HepG2 (cell line): ENCODE measurements at regions not wholly inside any gene's neighbourhood (a gene's known extent, or its start where the extent isn't known, plus 50 kb on each side); places are given as distances from the start of the nearest gene placed in this dataset.

Experiments
- ATAC-seq: fragments of 200-7000 bp; cut with Tn5 transposase; 3 replicates; pipeline ENCODE4 v1.9.1; 2020; ENCODE audit warnings: mild to moderate bottlenecking, moderate library complexity
- BruUV-seq: library from RNA; stranded (reverse); fragments of 400-500 nt; replicated peaks from 2 replicates; lab custom pipeline; 2021; lab: Mats Ljungman, UMichigan
- CTCF ChIA-PET: fragments of 300-600 bp; formaldehyde crosslinking; extraction: SDS; loops from one replicate; lab custom pipeline; 2021; ENCODE audit warnings: low total read pairs, inconsistent platforms, low intra/inter-chr PET ratio; lab: Yijun Ruan, JAX
- POLR2A ChIA-PET: fragments of 350-600 bp; sonication (Branson Sonifier 250); formaldehyde crosslinking; loops from one replicate; lab custom pipeline; 2020; ENCODE audit warnings: antibody characterized with exemption, inconsistent platforms; lab: Yijun Ruan, JAX
- DNase-seq: peaks from one replicate; pipeline ENCODE4 v3.0.0-alpha.2; 2015; ENCODE audit warnings: low spot score
- FAIRE-seq: peaks from 3 replicates; lab custom pipeline; 2011; peaks lifted over from hg19 to GRCh38; lab: Jason Lieb, UNC
- H2AFZ ChIP-seq: one replicate; pipeline ENCODE4 v1.6.1; 2011; ENCODE audit warnings: low read length, inconsistent platforms
- H3K27ac ChIP-seq: fragments of 300-600 bp; 3 replicates; pipeline ENCODE4 v1.8.0; 2011; ENCODE audit warnings: mixed run types, mild to moderate bottlenecking, mixed read lengths, low read length, inconsistent platforms; ENCODE audit not compliant: insufficient read depth; ENCODE audit errors: extremely low read length
- H3K27me3 ChIP-seq, 2 experiments: fragments of 200-600 bp in 1 of 2; 2 replicates in 1 of 2; 3 replicates in 1 of 2; pipeline versions ENCODE4 v1.6.0 to v1.8.0; 2011; ENCODE audit warnings: low read length in 2 of 2, mild to moderate bottlenecking in 2 of 2, moderate library complexity in 2 of 2, inconsistent platforms in 1 of 2; ENCODE audit not compliant: insufficient read depth in 2 of 2, control insufficient read depth in 1 of 2
- H3K36me3 ChIP-seq, 2 experiments: fragments of 200-600 bp in 1 of 2; replicated peaks in 1 of 2; 2 replicates in 1 of 2; 3 replicates in 1 of 2; pipeline versions ENCODE4 v1.5.1 to v1.8.0; 2011; ENCODE audit warnings: low read length in 2 of 2, inconsistent platforms in 1 of 2; ENCODE audit not compliant: insufficient read depth in 2 of 2, control insufficient read depth in 1 of 2
- H3K4me1 ChIP-seq: 2 replicates; pipeline ENCODE4 v1.5.1; 2012; ENCODE audit warnings: low read length, inconsistent platforms; ENCODE audit not compliant: insufficient read depth
- H3K4me2 ChIP-seq: 2 replicates; pipeline ENCODE4 v1.6.0; 2011; ENCODE audit warnings: low read depth, low read length, inconsistent platforms
- H3K4me3 ChIP-seq, 3 experiments: fragments of 200-600 bp in 1 of 3; sonication (generic), shearing (Covaris generic) in 1 of 3; replicated peaks in 1 of 3; 2 replicates each; pipeline ENCODE4 v1.5.1; 2011 to 2016; ENCODE audit warnings: low read length in 3 of 3, inconsistent platforms in 2 of 3, low read depth in 2 of 3, mild to moderate bottlenecking in 2 of 3, control low read depth in 1 of 3, mixed read lengths in 1 of 3; ENCODE audit not compliant: insufficient read depth in 1 of 3
- H3K79me2 ChIP-seq: one replicate; pipeline ENCODE4 v1.6.1; 2011; ENCODE audit warnings: low read length, inconsistent platforms; ENCODE audit not compliant: insufficient read depth
- H3K9ac ChIP-seq: 2 replicates; pipeline ENCODE4 v1.6.0; 2011; ENCODE audit warnings: mild to moderate bottlenecking, low read depth, low read length, inconsistent platforms; ENCODE audit not compliant: insufficient read depth
- H3K9me3 ChIP-seq: 2 replicates; pipeline ENCODE4 v1.5.1; 2012; ENCODE audit warnings: mild to moderate bottlenecking, low read length
- H4K20me1 ChIP-seq: 2 replicates; pipeline ENCODE4 v1.6.0; 2011; ENCODE audit warnings: inconsistent platforms, mild to moderate bottlenecking, low read length, moderate library complexity; ENCODE audit not compliant: insufficient read depth
- ATF5 ChIP-seq: sonication (generic); formaldehyde crosslinking; IDR thresholded peaks from 2 replicates; pipeline ENCODE4 v1.4.0; 2020; ENCODE audit warnings: mild to moderate bottlenecking, low read depth, missing genetic modification reagents
- CSRNP2 ChIP-seq: sonication (generic); formaldehyde crosslinking; conservative IDR thresholded peaks from 2 replicates; pipeline ENCODE4 v1.8.0; 2022; ENCODE audit warnings: low read depth, missing genetic modification reagents
- GRHL1 ChIP-seq: sonication (generic); formaldehyde crosslinking; conservative IDR thresholded peaks from 2 replicates; pipeline ENCODE4 v1.8.0; 2022; ENCODE audit warnings: missing genetic modification reagents
- NFRKB ChIP-seq: fragments of 450-650 bp; IDR thresholded peaks from 2 replicates; pipeline ENCODE4 v1.6.1; 2017
- ONECUT2 ChIP-seq: sonication (generic); formaldehyde crosslinking; IDR thresholded peaks from 2 replicates; pipeline ENCODE4 v1.4.0; 2020; ENCODE audit warnings: missing genetic modification reagents
- SATB2 ChIP-seq: sonication (generic); formaldehyde crosslinking; IDR thresholded peaks from 2 replicates; pipeline ENCODE4 v1.5.0; 2020; ENCODE audit warnings: missing genetic modification reagents
- ZNF101 ChIP-seq: sonication (generic); formaldehyde crosslinking; IDR thresholded peaks from 2 replicates; pipeline ENCODE4 v1.4.0; 2020; ENCODE audit warnings: mild to moderate bottlenecking, low read depth, missing genetic modification reagents, borderline replicate concordance
- ZNF136 ChIP-seq: sonication (generic); formaldehyde crosslinking; IDR thresholded peaks from 2 replicates; pipeline ENCODE4 v1.8.1; 2022; ENCODE audit warnings: low read depth, mild to moderate bottlenecking, moderate library complexity, missing genetic modification reagents
- ZNF557 ChIP-seq: sonication (generic); formaldehyde crosslinking; IDR thresholded peaks from 2 replicates; pipeline ENCODE4 v1.4.0; 2020; ENCODE audit warnings: missing genetic modification reagents
- ZNF605 ChIP-seq: sonication (generic); formaldehyde crosslinking; IDR thresholded peaks from 2 replicates; pipeline ENCODE4 v1.8.0; 2022; ENCODE audit warnings: mild to moderate bottlenecking, missing genetic modification reagents
- ZNF747 ChIP-seq: sonication (generic); formaldehyde crosslinking; IDR thresholded peaks from 2 replicates; pipeline ENCODE4 v1.8.1; 2023; ENCODE audit warnings: missing genetic modification reagents, mild to moderate bottlenecking, borderline replicate concordance
- whole genome bisulfite sequencing: methylation state at CpG from one replicate; pipeline ENCODE4 v1.1.6; 2017; ENCODE audit warnings: low lambda C conversion rate; 5-methylcytosine and 5-hydroxymethylcytosine counted together
- in situ Hi-C: cut with HindIII; loops from 2 replicates; pipeline ENCODE4 v1.10.0; 2017; ENCODE audit warnings: low pct_unique_long_range_greater_than_20kb; ENCODE audit not compliant: extremely low pct_ligation_motif_present
- intact Hi-C: fragments of 100-400 bp; cut with micrococcal nuclease; formaldehyde crosslinking; loops from one replicate; pipeline ENCODE4 v1.10.0; 2022; ENCODE audit not compliant: unreplicated experiment

GRCh38 chr9:26755476-26755875 lies 137.1 kb downstream of the CAAP1 start:
- Histone ChIP-seq H3K27me3 (peaks cover 0 to 4% of the 10 kb centered on the region in 2 experiments; a peak in 1 of 5 replicates), H3K4me3 (no peak overlapping the region), H3K27ac (no peak overlapping the region), H3K4me2 (no peak overlapping the region), H3K36me3 (no peaks in the 10 kb centered on the region), H3K9me3 (no peaks in the 10 kb centered on the region), H3K4me1 (no peaks in the 10 kb centered on the region), H4K20me1 (no peaks in the 10 kb centered on the region), H3K79me2 (no peaks in the 10 kb centered on the region), H2AFZ (no peak overlapping the region), H3K9ac (no peak overlapping the region)
- intact Hi-C loops (no loop called here), in situ Hi-C loops (no loop called here)
- WGBS = 16% methylated on average over 2 of the region's 2 CpGs
- CTCF ChIA-PET = no interaction called here
- TF ChIP-seq SATB2 (CRISPR knock-in tag) (no peak), ATF5 (CRISPR knock-in tag) (no peak), ZNF136 (CRISPR knock-in tag) (no peak), GRHL1 (CRISPR knock-in tag) (no peak), ZNF747 (no peak), ZNF557 (no peak), CSRNP2 (CRISPR knock-in tag) (no peak), ZNF605 (no peak), NFRKB (no peak), ZNF101 (no peak), ONECUT2 (no peak)
- POLR2A ChIA-PET = no interaction called here
- ATAC-seq = no peak
- DNase-seq = no peak
- BruUV-seq = no TSS peak
- FAIRE-seq = no peak
